HepG2 (cell line): ENCODE measurements at regions not wholly inside any gene's neighbourhood (a gene's known extent, or its start where the extent isn't known, plus 50 kb on each side); places are given as distances from the start of the nearest gene placed in this dataset.

Source experiments
- POLR2A ChIP-seq, 2 experiments: IDR thresholded peaks; 2 replicates each; pipeline ENCODE4 v1.6.1; 2011; ENCODE audit warnings: low read depth in 2 of 2, low read length in 2 of 2, mild to moderate bottlenecking in 1 of 2, moderate library complexity in 1 of 2; ENCODE audit not compliant: insufficient read depth in 1 of 2
- YY1 ChIP-seq: IDR thresholded peaks from 2 replicates; pipeline ENCODE4 v1.6.1; 2011; ENCODE audit warnings: low read length, low read depth, moderate library complexity, mild to moderate bottlenecking; ENCODE audit not compliant: insufficient read depth, insufficient replicate concordance
- ZNF17 ChIP-seq: sonication (generic); formaldehyde crosslinking; IDR thresholded peaks from 2 replicates; pipeline ENCODE4 v1.5.0; 2020; ENCODE audit warnings: mild to moderate bottlenecking, missing genetic modification reagents
- ZNF777 ChIP-seq: sonication (generic); formaldehyde crosslinking; IDR thresholded peaks from 2 replicates; pipeline ENCODE4 v1.4.0; 2020; ENCODE audit warnings: missing genetic modification reagents

DNA sequence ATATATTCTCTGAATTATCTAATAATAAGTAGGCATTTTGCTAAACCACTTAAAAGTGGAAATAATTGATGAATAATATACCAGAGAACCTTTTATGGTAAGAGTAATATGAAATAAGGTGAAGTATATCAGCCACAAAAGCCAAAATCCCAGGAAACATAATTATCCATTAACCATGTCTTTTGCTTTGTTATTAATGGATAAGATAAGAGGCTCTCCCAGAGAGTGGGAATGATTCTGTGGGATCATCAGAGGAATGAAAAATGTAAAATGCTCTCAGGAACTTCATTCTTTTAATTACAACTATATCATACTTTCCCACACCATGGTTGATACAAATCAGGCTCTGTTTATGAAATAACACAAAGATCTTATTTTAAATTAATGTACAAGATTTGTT lies 391.7 kb upstream of the FZD8 start:
- TF ChIP-seq ZNF17 (no peak), YY1 (no peak), POLR2A (IDR thresholded peaks at IDR 0.05; ENCODE audit: insufficient read depth in 1 of 2, low read depth in 2 of 2, low read length in 2 of 2) (no peak), ZNF777 (CRISPR knock-in tag) (no peak)
